HepG2 (cell line): ENCODE measurements at regions not wholly inside any gene's neighbourhood (a gene's known extent, or its start where the extent isn't known, plus 50 kb on each side); places are given as distances from the start of the nearest gene placed in this dataset.

Experiments
- ARNT ChIP-seq: fragments of 450-650 bp; IDR thresholded peaks from 2 replicates; pipeline ENCODE4 v1.6.1; 2017
- BCL6 ChIP-seq: IDR thresholded peaks from 2 replicates; pipeline ENCODE4 v1.6.1; 2016; ENCODE audit warnings: missing genetic modification reagents, missing compliant biosample characterization
- DPF2 ChIP-seq: sonication (generic); formaldehyde crosslinking; IDR thresholded peaks from 2 replicates; pipeline ENCODE4 v1.4.0; 2020; ENCODE audit warnings: mild to moderate bottlenecking, low read depth, missing genetic modification reagents, borderline replicate concordance
- EP300 ChIP-seq, 3 experiments: sonication (generic) in 1 of 3; formaldehyde crosslinking in 1 of 3; IDR thresholded peaks; 2 replicates each; pipeline versions ENCODE4 v1.5.1 to v1.6.1; 2011 to 2020; ENCODE audit warnings: low read depth in 2 of 3, low read length in 2 of 3, borderline replicate concordance in 1 of 3, improper control_type of control experiment in 1 of 3, mild to moderate bottlenecking in 1 of 3, missing genetic modification reagents in 1 of 3, moderate library complexity in 1 of 3
- FOXO1 ChIP-seq: sonication (generic); formaldehyde crosslinking; IDR thresholded peaks from 2 replicates; pipeline ENCODE4 v1.4.0; 2020; ENCODE audit warnings: missing genetic modification reagents
- GFI1 ChIP-seq: sonication (generic); formaldehyde crosslinking; IDR thresholded peaks from 2 replicates; pipeline ENCODE4 v1.5.0; 2020; ENCODE audit warnings: missing genetic modification reagents, mild to moderate bottlenecking, borderline replicate concordance
- KAT7 ChIP-seq: IDR thresholded peaks from 2 replicates; pipeline ENCODE4 v1.6.1; 2018; ENCODE audit warnings: borderline replicate concordance, missing compliant biosample characterization
- KLF13 ChIP-seq: sonication (generic); formaldehyde crosslinking; IDR thresholded peaks from 2 replicates; pipeline ENCODE4 v1.4.0; 2020; ENCODE audit warnings: mild to moderate bottlenecking, missing genetic modification reagents
- MEIS1 ChIP-seq: sonication (generic); formaldehyde crosslinking; IDR thresholded peaks from 2 replicates; pipeline ENCODE4 v1.9.0; 2021; ENCODE audit warnings: mild to moderate bottlenecking, missing genetic modification reagents, moderate library complexity, borderline replicate concordance
- MZF1 ChIP-seq: sonication (generic); formaldehyde crosslinking; IDR thresholded peaks from 2 replicates; pipeline ENCODE4 v1.8.1; 2023; ENCODE audit warnings: mild to moderate bottlenecking, missing genetic modification reagents, borderline replicate concordance
- U2AF2 ChIP-seq: fragments of 200-400 bp; formaldehyde crosslinking; IDR thresholded peaks from 2 replicates; pipeline ENCODE4 v1.6.1; 2017; ENCODE audit warnings: low read depth, mild to moderate bottlenecking, low read length
- ZFX ChIP-seq: sonication (generic); formaldehyde crosslinking; IDR thresholded peaks from 2 replicates; pipeline ENCODE4 v1.4.0; 2020; ENCODE audit warnings: mild to moderate bottlenecking, low read depth, missing genetic modification reagents, moderate library complexity
- ZKSCAN5 ChIP-seq: sonication (generic); formaldehyde crosslinking; IDR thresholded peaks from 2 replicates; pipeline ENCODE4 v1.5.1; 2020; ENCODE audit warnings: mild to moderate bottlenecking, missing genetic modification reagents
- ZNF138 ChIP-seq: sonication (generic); formaldehyde crosslinking; IDR thresholded peaks from 2 replicates; pipeline ENCODE4 v1.5.0; 2020; ENCODE audit warnings: mild to moderate bottlenecking, low read depth, missing genetic modification reagents
- ZNF180 ChIP-seq: sonication (generic); formaldehyde crosslinking; IDR thresholded peaks from 2 replicates; pipeline ENCODE4 v1.4.0; 2020; ENCODE audit warnings: low read depth, missing genetic modification reagents, borderline replicate concordance
- ZNF205 ChIP-seq: IDR thresholded peaks from 2 replicates; pipeline ENCODE4 v1.6.1; 2018; ENCODE audit warnings: missing biosample characterization, missing genetic modification reagents
- ZNF780A ChIP-seq: sonication (generic); formaldehyde crosslinking; IDR thresholded peaks from 2 replicates; pipeline ENCODE4 v1.8.0; 2022; ENCODE audit warnings: mild to moderate bottlenecking, missing genetic modification reagents, moderate library complexity
- ZSCAN29 ChIP-seq: sonication (generic); formaldehyde crosslinking; conservative IDR thresholded peaks from 2 replicates; pipeline ENCODE4 v1.4.0; 2020; ENCODE audit warnings: mild to moderate bottlenecking, missing genetic modification reagents
- TF ChIP-seq, protein P1 (sequence below): sonication (generic); formaldehyde crosslinking; IDR thresholded peaks from 2 replicates; pipeline ENCODE4 v1.4.0; 2020; ENCODE audit warnings: mild to moderate bottlenecking, missing genetic modification reagents, borderline replicate concordance
- TF ChIP-seq, protein P2 (sequence below): sonication (generic); formaldehyde crosslinking; IDR thresholded peaks from 2 replicates; pipeline ENCODE4 v1.4.0; 2020; ENCODE audit warnings: missing genetic modification reagents
- TF ChIP-seq, protein P3 (sequence below): sonication (generic); formaldehyde crosslinking; conservative IDR thresholded peaks from 2 replicates; pipeline ENCODE4 v1.8.0; 2022; ENCODE audit warnings: low read depth, missing genetic modification reagents
- TF ChIP-seq, protein P4 (sequence below): sonication (generic); formaldehyde crosslinking; IDR thresholded peaks from 2 replicates; pipeline ENCODE4 v1.5.1; 2020; ENCODE audit warnings: missing genetic modification reagents, mild to moderate bottlenecking, borderline replicate concordance

DNA sequence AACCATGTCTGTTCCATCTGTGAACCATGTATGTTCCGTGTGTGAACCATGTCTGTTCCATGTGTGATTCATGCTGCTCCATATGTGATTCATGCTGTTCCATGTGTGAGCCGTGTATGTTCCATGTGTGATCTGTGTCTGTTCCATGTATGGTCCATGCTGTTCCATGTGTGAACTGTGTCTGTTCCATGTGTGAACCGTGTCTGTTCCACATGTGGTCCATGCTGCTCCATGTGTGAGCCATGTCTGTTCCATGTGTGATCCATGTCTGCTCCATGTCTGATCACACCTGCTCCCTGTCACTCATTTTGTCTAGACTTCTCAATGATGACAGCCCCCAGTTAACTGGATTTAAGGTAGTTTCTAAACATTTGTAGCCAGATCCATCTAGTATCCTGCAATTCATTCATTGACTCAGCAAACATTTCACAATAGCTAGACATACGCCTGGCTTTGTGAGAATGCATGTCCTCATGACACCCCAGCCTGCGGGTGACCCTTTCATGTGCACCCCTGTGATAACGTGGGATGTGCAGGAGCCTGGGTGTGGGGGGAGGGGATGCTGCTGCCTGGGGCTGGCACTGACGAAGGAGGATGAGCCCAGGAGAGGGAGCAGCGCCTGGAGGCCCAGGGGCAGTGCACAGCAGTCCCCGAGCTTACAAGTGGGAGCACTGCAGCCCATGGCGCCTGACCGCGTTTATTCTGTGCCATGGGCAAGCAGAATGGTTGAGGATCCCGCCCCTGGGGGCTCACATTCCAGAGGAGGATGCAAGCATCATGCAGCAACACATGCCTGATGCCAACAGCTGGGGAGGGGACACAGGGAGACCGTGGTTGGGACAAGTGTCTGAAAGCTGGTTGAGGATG lies 74.1 kb upstream of the METTL9 start (continued):
- TF ChIP-seq U2AF2 (0 out of 2 replicates have a peak, but pooled peaks have one; percentile 82), BCL6 (CRISPR knock-in tag) (peak; percentile 99), ARNT (peak; percentile 84), KAT7 (CRISPR knock-in tag) (peak; percentile 94), ZFX (CRISPR knock-in tag) (peak; percentile 73), ZNF780A (CRISPR knock-in tag) (peak; percentile 92), EP300 (IDR thresholded peaks at IDR 0.05; ENCODE audit: low read depth in 2 of 2, low read length in 2 of 2) (peak; percentile 94 to 100), EP300 (CRISPR knock-in tag; IDR thresholded peaks at IDR 0.05; ENCODE audit: borderline replicate concordance) (peak; percentile 98), ZNF138 (peak; percentile 45; the same call in 1 of the 2 replicates), ZNF205 (CRISPR knock-in tag) (peak; percentile 97), MEIS1 (CRISPR knock-in tag) (peak; percentile 94; the same call in 1 of the 2 replicates), FOXO1 (peak; percentile 90), KLF13 (peak; percentile 85), MZF1 (CRISPR knock-in tag) (0 out of 2 replicates have a peak, but pooled peaks have one; percentile 29), ZNF180 (CRISPR knock-in tag) (peak; percentile 95; the same call in 1 of the 2 replicates), ZSCAN29 (CRISPR knock-in tag) (peak; percentile 97), GFI1 (CRISPR knock-in tag) (peak; percentile 94; the same call in 1 of the 2 replicates), DPF2 (CRISPR knock-in tag) (peak; percentile 98), ZKSCAN5 (CRISPR knock-in tag) (peak; percentile 56; the same call in 1 of the 2 replicates)
- TF ChIP-seq, protein P1, sequence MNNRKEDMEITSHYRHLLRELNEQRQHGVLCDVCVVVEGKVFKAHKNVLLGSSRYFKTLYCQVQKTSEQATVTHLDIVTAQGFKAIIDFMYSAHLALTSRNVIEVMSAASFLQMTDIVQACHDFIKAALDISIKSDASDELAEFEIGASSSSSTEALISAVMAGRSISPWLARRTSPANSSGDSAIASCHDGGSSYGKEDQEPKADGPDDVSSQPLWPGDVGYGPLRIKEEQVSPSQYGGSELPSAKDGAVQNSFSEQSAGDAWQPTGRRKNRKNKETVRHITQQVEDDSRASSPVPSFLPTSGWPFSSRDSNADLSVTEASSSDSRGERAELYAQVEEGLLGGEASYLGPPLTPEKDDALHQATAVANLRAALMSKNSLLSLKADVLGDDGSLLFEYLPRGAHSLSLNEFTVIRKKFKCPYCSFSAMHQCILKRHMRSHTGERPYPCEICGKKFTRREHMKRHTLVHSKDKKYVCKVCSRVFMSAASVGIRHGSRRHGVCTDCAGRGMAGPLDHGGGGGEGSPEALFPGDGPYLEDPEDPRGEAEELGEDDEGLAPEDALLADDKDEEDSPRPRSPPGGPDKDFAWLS = peak; percentile 93
- TF ChIP-seq, protein P2, sequence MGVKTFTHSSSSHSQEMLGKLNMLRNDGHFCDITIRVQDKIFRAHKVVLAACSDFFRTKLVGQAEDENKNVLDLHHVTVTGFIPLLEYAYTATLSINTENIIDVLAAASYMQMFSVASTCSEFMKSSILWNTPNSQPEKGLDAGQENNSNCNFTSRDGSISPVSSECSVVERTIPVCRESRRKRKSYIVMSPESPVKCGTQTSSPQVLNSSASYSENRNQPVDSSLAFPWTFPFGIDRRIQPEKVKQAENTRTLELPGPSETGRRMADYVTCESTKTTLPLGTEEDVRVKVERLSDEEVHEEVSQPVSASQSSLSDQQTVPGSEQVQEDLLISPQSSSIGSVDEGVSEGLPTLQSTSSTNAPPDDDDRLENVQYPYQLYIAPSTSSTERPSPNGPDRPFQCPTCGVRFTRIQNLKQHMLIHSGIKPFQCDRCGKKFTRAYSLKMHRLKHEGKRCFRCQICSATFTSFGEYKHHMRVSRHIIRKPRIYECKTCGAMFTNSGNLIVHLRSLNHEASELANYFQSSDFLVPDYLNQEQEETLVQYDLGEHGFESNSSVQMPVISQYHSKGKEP (CRISPR knock-in tag) = peak; percentile 84
- TF ChIP-seq, protein P3, sequence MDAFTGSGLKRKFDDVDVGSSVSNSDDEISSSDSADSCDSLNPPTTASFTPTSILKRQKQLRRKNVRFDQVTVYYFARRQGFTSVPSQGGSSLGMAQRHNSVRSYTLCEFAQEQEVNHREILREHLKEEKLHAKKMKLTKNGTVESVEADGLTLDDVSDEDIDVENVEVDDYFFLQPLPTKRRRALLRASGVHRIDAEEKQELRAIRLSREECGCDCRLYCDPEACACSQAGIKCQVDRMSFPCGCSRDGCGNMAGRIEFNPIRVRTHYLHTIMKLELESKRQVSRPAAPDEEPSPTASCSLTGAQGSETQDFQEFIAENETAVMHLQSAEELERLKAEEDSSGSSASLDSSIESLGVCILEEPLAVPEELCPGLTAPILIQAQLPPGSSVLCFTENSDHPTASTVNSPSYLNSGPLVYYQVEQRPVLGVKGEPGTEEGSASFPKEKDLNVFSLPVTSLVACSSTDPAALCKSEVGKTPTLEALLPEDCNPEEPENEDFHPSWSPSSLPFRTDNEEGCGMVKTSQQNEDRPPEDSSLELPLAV (CRISPR knock-in tag) = peak; percentile 96
- TF ChIP-seq, protein P4, sequence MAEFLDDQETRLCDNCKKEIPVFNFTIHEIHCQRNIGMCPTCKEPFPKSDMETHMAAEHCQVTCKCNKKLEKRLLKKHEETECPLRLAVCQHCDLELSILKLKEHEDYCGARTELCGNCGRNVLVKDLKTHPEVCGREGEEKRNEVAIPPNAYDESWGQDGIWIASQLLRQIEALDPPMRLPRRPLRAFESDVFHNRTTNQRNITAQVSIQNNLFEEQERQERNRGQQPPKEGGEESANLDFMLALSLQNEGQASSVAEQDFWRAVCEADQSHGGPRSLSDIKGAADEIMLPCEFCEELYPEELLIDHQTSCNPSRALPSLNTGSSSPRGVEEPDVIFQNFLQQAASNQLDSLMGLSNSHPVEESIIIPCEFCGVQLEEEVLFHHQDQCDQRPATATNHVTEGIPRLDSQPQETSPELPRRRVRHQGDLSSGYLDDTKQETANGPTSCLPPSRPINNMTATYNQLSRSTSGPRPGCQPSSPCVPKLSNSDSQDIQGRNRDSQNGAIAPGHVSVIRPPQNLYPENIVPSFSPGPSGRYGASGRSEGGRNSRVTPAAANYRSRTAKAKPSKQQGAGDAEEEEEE (CRISPR knock-in tag) = peak; percentile 88; the same call in 1 of the 2 replicates
